HepG2 (cell line): ENCODE measurements at regions not wholly inside any gene's neighbourhood (a gene's known extent, or its start where the extent isn't known, plus 50 kb on each side); places are given as distances from the start of the nearest gene placed in this dataset.

Experiments
- ATAC-seq: fragments of 200-7000 bp; cut with Tn5 transposase; 3 replicates; pipeline ENCODE4 v1.9.1; 2020; ENCODE audit warnings: mild to moderate bottlenecking, moderate library complexity
- BruUV-seq: library from RNA; stranded (reverse); fragments of 400-500 nt; replicated peaks from 2 replicates; lab custom pipeline; 2021; lab: Mats Ljungman, UMichigan
- CTCF ChIA-PET: fragments of 300-600 bp; formaldehyde crosslinking; extraction: SDS; loops from one replicate; lab custom pipeline; 2021; ENCODE audit warnings: low total read pairs, inconsistent platforms, low intra/inter-chr PET ratio; lab: Yijun Ruan, JAX
- POLR2A ChIA-PET: fragments of 350-600 bp; sonication (Branson Sonifier 250); formaldehyde crosslinking; loops from one replicate; lab custom pipeline; 2020; ENCODE audit warnings: antibody characterized with exemption, inconsistent platforms; lab: Yijun Ruan, JAX
- DNase-seq: peaks from one replicate; pipeline ENCODE4 v3.0.0-alpha.2; 2015; ENCODE audit warnings: low spot score
- FAIRE-seq: peaks from 3 replicates; lab custom pipeline; 2011; peaks lifted over from hg19 to GRCh38; lab: Jason Lieb, UNC
- H2AFZ ChIP-seq: one replicate; pipeline ENCODE4 v1.6.1; 2011; ENCODE audit warnings: low read length, inconsistent platforms
- H3K27ac ChIP-seq: fragments of 300-600 bp; 3 replicates; pipeline ENCODE4 v1.8.0; 2011; ENCODE audit warnings: mixed run types, mild to moderate bottlenecking, mixed read lengths, low read length, inconsistent platforms; ENCODE audit not compliant: insufficient read depth; ENCODE audit errors: extremely low read length
- H3K27me3 ChIP-seq, 2 experiments: fragments of 200-600 bp in 1 of 2; 2 replicates in 1 of 2; 3 replicates in 1 of 2; pipeline versions ENCODE4 v1.6.0 to v1.8.0; 2011; ENCODE audit warnings: low read length in 2 of 2, mild to moderate bottlenecking in 2 of 2, moderate library complexity in 2 of 2, inconsistent platforms in 1 of 2; ENCODE audit not compliant: insufficient read depth in 2 of 2, control insufficient read depth in 1 of 2
- H3K36me3 ChIP-seq, 2 experiments: fragments of 200-600 bp in 1 of 2; replicated peaks in 1 of 2; 2 replicates in 1 of 2; 3 replicates in 1 of 2; pipeline versions ENCODE4 v1.5.1 to v1.8.0; 2011; ENCODE audit warnings: low read length in 2 of 2, inconsistent platforms in 1 of 2; ENCODE audit not compliant: insufficient read depth in 2 of 2, control insufficient read depth in 1 of 2
- H3K4me1 ChIP-seq: 2 replicates; pipeline ENCODE4 v1.5.1; 2012; ENCODE audit warnings: low read length, inconsistent platforms; ENCODE audit not compliant: insufficient read depth
- H3K4me2 ChIP-seq: 2 replicates; pipeline ENCODE4 v1.6.0; 2011; ENCODE audit warnings: low read depth, low read length, inconsistent platforms
- H3K4me3 ChIP-seq, 3 experiments: fragments of 200-600 bp in 1 of 3; sonication (generic), shearing (Covaris generic) in 1 of 3; replicated peaks in 1 of 3; 2 replicates each; pipeline ENCODE4 v1.5.1; 2011 to 2016; ENCODE audit warnings: low read length in 3 of 3, inconsistent platforms in 2 of 3, low read depth in 2 of 3, mild to moderate bottlenecking in 2 of 3, control low read depth in 1 of 3, mixed read lengths in 1 of 3; ENCODE audit not compliant: insufficient read depth in 1 of 3
- H3K79me2 ChIP-seq: one replicate; pipeline ENCODE4 v1.6.1; 2011; ENCODE audit warnings: low read length, inconsistent platforms; ENCODE audit not compliant: insufficient read depth
- H3K9ac ChIP-seq: 2 replicates; pipeline ENCODE4 v1.6.0; 2011; ENCODE audit warnings: mild to moderate bottlenecking, low read depth, low read length, inconsistent platforms; ENCODE audit not compliant: insufficient read depth
- H3K9me3 ChIP-seq: 2 replicates; pipeline ENCODE4 v1.5.1; 2012; ENCODE audit warnings: mild to moderate bottlenecking, low read length
- H4K20me1 ChIP-seq: 2 replicates; pipeline ENCODE4 v1.6.0; 2011; ENCODE audit warnings: inconsistent platforms, mild to moderate bottlenecking, low read length, moderate library complexity; ENCODE audit not compliant: insufficient read depth
- ELF1 ChIP-seq: sonication (generic); formaldehyde crosslinking; IDR thresholded peaks from 2 replicates; pipeline ENCODE4 v1.4.0; 2020; ENCODE audit warnings: missing genetic modification reagents
- FOXA3 ChIP-seq: IDR thresholded peaks from 2 replicates; pipeline ENCODE4 v1.6.1; 2016; ENCODE audit warnings: missing genetic modification reagents, missing compliant biosample characterization
- ZKSCAN1 ChIP-seq: fragments of 150-350 bp; IDR thresholded peaks from 2 replicates; pipeline ENCODE4 v1.6.1; 2014; ENCODE audit warnings: low read length
- ZMAT3 ChIP-seq: sonication (generic); formaldehyde crosslinking; conservative IDR thresholded peaks from 2 replicates; pipeline ENCODE4 v1.7.0; 2021; ENCODE audit warnings: missing genetic modification reagents
- ZNF333 ChIP-seq: sonication (generic); formaldehyde crosslinking; IDR thresholded peaks from 2 replicates; pipeline ENCODE4 v1.4.0; 2020; ENCODE audit warnings: mild to moderate bottlenecking, missing genetic modification reagents, borderline replicate concordance
- ZNF670 ChIP-seq: sonication (generic); formaldehyde crosslinking; IDR thresholded peaks from 2 replicates; pipeline ENCODE4 v1.8.0; 2022; ENCODE audit warnings: mild to moderate bottlenecking, missing genetic modification reagents, borderline replicate concordance
- WGBS: methylation state at CpG from one replicate; pipeline ENCODE4 v1.1.6; 2017; ENCODE audit warnings: low lambda C conversion rate; 5-methylcytosine and 5-hydroxymethylcytosine counted together
- in situ Hi-C: cut with HindIII; loops from 2 replicates; pipeline ENCODE4 v1.10.0; 2017; ENCODE audit warnings: low pct_unique_long_range_greater_than_20kb; ENCODE audit not compliant: extremely low pct_ligation_motif_present
- intact Hi-C: fragments of 100-400 bp; cut with micrococcal nuclease; formaldehyde crosslinking; loops from one replicate; pipeline ENCODE4 v1.10.0; 2022; ENCODE audit not compliant: unreplicated experiment
- TF ChIP-seq, protein P1 (sequence below): sonication (generic); formaldehyde crosslinking; IDR thresholded peaks from 2 replicates; pipeline ENCODE4 v1.4.0; 2020; ENCODE audit warnings: mild to moderate bottlenecking, missing genetic modification reagents
- TF ChIP-seq, protein P2 (sequence below): sonication (generic); formaldehyde crosslinking; IDR thresholded peaks from 2 replicates; pipeline ENCODE4 v1.4.0; 2020; ENCODE audit warnings: missing genetic modification reagents
- TF ChIP-seq, protein P3 (sequence below): sonication (generic); formaldehyde crosslinking; IDR thresholded peaks from 2 replicates; pipeline ENCODE4 v1.4.0; 2020; ENCODE audit warnings: mild to moderate bottlenecking, missing genetic modification reagents, borderline replicate concordance

DNA sequence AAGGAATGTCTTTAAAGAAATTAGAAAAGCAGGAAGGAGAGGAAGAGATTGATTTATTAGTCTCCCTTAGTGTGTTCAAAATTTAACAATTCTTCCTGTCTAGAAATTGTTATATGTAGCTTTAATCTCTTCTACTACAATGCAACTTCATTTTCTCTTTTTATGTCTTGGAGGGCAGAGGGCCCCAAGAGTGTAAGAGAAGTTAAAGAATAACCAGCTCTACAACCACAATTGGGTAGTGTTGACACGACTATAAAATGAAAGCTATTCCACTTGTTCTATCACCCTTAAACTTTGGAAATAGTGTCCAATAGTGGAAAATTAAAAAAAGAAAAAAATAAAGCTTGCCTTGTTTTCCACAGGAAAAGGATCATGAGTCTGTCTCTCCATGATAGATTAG, 82.6 kb upstream of the DPYD start:
- no peaks in the 10 kb centered on the region for H3K4me1 ChIP-seq
- H2AFZ ChIP-seq, result no peak overlapping the region
- H3K4me2 ChIP-seq, result no peak overlapping the region
- no peaks in the 10 kb centered on the region for H3K9me3 ChIP-seq
- H3K36me3 ChIP-seq, result no peaks in the 10 kb centered on the region
- intact Hi-C loops (no loop called here), in situ Hi-C loops (no loop called here)
- no peak overlapping the region for H3K9ac ChIP-seq
- POLR2A ChIA-PET, result no interaction called here
- CTCF ChIA-PET, result no interaction called here
- no peaks in the 10 kb centered on the region for H3K27me3 ChIP-seq
- BruUV-seq, result no TSS peak
- ATAC-seq (no peak), DNase-seq (no peak), FAIRE-seq (no peak)
- H4K20me1 ChIP-seq, result no peaks in the 10 kb centered on the region
- no peak overlapping the region for H3K27ac ChIP-seq
- WGBS, result 6% methylated on average over 1 of the region's 1 CpG
- H3K79me2 ChIP-seq, result no peaks in the 10 kb centered on the region
- H3K4me3 ChIP-seq, result no peak overlapping the region
- TF ChIP-seq, protein P1, sequence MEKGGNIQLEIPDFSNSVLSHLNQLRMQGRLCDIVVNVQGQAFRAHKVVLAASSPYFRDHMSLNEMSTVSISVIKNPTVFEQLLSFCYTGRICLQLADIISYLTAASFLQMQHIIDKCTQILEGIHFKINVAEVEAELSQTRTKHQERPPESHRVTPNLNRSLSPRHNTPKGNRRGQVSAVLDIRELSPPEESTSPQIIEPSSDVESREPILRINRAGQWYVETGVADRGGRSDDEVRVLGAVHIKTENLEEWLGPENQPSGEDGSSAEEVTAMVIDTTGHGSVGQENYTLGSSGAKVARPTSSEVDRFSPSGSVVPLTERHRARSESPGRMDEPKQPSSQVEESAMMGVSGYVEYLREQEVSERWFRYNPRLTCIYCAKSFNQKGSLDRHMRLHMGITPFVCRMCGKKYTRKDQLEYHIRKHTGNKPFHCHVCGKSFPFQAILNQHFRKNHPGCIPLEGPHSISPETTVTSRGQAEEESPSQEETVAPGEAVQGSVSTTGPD (CRISPR knock-in tag), result no peak
- no peak for TF ChIP-seq ELF1 (CRISPR knock-in tag)
- no peak for TF ChIP-seq ZNF670 (CRISPR knock-in tag)
- TF ChIP-seq FOXA3, result no peak
- TF ChIP-seq ZNF333 (CRISPR knock-in tag), result no peak
- TF ChIP-seq ZMAT3 (CRISPR knock-in tag), result no peak

DNA sequence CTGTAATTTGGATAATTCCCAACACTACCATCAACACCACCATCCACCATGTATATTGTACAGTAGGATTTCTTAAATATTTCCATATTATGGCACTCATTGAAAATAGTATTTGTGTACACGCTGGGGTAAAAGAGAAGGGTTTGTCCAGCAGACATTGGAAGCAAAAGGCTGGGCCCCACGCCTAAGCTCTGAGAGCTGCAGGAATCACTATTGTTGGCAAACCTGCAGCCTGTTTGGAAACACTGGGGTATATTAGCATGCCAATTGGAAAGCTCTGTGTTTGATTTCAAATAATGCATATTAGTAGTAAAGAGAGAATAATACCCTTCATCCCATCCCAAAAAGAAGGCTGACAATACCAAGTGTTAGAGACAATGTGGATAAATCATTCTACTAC, 81.5 kb upstream of the DPYD start:
- CTCF ChIA-PET, result no interaction called here

More for the DNA sequence above, 81.5 kb upstream of the DPYD start:
- no peak overlapping the region for H3K27ac ChIP-seq
- WGBS, result 32% methylated on average over 2 of the region's 2 CpGs
- H3K4me2 ChIP-seq, result no peak overlapping the region
- no peak for DNase-seq
- H3K27me3 ChIP-seq, result no peaks in the 10 kb centered on the region
- no peak for FAIRE-seq
- in situ Hi-C loops (no loop called here), intact Hi-C loops (no loop called here)
- no peaks in the 10 kb centered on the region for H4K20me1 ChIP-seq
- no TSS peak for BruUV-seq
- H3K4me3 ChIP-seq, result no peak overlapping the region
- H2AFZ ChIP-seq, result no peak overlapping the region
- POLR2A ChIA-PET, result no interaction called here
- no peak for ATAC-seq
- no peaks in the 10 kb centered on the region for H3K79me2 ChIP-seq
- no peak overlapping the region for H3K9ac ChIP-seq
- H3K36me3 ChIP-seq, result no peaks in the 10 kb centered on the region
- H3K9me3 ChIP-seq, result no peaks in the 10 kb centered on the region
- no peak for TF ChIP-seq ZKSCAN1
- TF ChIP-seq, protein P2, sequence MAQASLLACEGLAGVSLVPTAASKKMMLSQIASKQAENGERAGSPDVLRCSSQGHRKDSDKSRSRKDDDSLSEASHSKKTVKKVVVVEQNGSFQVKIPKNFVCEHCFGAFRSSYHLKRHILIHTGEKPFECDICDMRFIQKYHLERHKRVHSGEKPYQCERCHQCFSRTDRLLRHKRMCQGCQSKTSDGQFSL (CRISPR knock-in tag), result no peak
- TF ChIP-seq, protein P3, sequence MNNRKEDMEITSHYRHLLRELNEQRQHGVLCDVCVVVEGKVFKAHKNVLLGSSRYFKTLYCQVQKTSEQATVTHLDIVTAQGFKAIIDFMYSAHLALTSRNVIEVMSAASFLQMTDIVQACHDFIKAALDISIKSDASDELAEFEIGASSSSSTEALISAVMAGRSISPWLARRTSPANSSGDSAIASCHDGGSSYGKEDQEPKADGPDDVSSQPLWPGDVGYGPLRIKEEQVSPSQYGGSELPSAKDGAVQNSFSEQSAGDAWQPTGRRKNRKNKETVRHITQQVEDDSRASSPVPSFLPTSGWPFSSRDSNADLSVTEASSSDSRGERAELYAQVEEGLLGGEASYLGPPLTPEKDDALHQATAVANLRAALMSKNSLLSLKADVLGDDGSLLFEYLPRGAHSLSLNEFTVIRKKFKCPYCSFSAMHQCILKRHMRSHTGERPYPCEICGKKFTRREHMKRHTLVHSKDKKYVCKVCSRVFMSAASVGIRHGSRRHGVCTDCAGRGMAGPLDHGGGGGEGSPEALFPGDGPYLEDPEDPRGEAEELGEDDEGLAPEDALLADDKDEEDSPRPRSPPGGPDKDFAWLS (CRISPR knock-in tag), result no peak
- no peaks in the 10 kb centered on the region for H3K4me1 ChIP-seq
